ENCODE measurements at regions not wholly inside any gene's neighbourhood (a gene's known extent, or its start where the extent isn't known, plus 50 kb on each side); places are given as distances from the start of the nearest gene placed in this dataset.

DNA sequence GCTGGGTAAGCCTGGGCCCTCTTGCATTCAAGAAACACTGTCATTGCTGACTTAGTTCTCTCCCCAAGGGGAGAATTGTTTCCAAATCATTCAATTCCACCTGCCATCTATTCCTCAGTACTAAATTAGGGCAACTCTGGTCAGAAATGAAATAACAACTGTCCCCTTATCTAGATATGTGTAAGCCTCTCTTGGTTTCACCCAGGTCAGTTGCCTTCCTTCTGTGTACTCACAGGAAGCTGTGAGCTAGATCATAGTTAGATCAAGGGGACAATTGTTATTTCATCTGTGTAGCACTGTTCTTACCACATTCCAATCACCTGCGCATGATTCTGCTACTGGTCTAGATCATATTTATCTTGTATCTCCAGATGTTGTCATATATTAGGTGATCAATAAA lies 483.0 kb upstream of the SORCS1 start:
- DNase-seq = no peak

DNA sequence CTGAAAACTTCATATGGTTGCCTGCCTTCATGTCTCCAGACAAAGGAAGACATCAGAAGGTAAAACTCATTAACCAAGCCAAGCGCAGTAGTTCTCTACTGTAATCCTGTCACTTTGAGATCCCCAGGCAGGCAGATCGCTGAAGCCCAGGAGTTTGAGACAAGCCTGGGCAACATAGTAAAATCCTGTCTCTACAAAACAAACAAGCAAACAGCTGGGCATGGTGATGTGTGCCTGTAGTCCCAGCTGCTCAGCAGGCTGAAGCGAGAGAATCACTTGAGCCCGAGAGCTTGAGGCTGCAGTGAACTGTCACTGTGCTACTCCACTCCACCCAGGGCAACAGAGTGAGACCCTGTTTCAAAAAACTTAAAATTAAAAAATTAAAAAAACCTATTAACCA lies 467.4 kb upstream of the SORCS1 start:
- DNase-seq = peak in 1 of 3 experiments; percentile 1

DNA sequence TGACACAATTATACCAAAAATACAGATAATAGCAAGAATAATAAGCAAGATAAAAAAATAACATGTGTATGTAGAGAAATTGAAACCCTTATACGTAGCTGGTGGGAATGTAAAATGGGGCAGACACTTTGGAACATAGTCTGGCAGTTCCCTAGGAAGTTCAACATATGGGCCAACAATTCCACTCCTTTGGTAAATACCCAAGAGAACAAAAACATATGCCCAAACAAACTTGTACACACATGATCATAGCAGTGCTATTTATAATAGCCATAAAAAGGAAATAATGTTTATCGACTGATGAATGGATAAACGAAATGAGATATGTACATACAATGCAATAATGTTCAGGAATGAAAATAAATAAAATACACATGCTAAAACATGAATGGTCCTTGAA lies 462.4 kb upstream of the SORCS1 start:
- DNase-seq = no peak

DNA sequence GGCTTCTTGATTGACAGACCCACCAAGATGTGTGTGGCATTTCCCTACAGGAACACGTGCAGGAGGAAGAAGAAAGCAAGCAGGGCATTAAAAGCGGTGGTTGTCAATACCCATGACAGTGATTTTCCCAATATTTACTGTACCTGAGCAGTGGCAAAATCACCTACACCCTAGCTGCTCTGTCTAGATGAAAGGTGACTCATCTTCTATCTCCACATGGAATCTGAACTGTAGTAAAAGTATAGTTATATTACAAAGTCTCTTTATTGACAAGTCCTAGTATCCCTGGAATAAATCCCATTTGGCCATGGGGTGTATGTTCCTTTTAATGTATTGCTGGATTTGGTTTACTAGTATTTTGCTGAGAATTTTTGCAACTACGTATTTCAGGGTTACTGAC lies 458.8 kb upstream of the SORCS1 start:
- no peak for DNase-seq

DNA sequence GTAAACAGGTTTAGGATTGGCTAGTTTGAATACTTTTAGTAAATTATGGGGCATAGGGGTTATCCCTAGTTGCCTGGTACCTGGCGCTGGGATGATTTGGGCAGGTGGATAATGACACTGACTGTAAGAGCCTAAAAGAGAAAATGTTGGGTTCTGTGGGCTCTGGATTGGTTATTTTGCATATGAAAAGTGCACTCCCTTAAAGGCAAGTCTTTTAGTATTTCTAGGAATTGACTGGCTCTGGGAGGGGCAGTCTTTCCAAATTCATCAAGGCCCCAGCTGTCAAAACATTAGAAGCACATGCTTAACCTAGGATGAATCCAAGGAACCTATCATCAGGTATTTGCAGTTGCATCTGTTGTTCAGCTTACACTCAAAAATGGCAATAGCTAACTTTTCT lies 454.6 kb upstream of the SORCS1 start:
- DNase-seq = no peak

DNA sequence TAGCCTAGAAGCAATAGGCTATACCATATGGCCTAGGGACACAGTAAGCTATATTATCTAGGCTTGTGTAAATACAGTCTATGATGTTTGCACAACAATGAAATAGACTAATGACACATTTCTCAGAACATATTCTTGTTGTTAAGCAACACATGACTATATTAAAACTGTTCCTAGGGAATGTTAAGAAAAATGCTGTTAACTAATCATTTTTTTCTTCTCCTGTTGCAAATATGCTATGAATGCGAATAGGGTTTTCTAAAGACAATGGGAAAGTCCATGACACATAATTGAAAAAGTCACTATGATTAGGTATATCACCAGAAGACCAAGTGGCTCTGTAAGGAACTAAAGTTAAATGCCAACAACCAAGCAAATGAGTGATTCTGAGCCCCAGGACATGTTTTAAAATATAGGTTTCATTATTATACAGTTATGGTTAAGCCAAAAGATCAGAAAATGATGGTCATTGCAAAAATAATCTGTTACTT lies 454.0 kb upstream of the SORCS1 start:
- DNase-seq = no peak

DNA sequence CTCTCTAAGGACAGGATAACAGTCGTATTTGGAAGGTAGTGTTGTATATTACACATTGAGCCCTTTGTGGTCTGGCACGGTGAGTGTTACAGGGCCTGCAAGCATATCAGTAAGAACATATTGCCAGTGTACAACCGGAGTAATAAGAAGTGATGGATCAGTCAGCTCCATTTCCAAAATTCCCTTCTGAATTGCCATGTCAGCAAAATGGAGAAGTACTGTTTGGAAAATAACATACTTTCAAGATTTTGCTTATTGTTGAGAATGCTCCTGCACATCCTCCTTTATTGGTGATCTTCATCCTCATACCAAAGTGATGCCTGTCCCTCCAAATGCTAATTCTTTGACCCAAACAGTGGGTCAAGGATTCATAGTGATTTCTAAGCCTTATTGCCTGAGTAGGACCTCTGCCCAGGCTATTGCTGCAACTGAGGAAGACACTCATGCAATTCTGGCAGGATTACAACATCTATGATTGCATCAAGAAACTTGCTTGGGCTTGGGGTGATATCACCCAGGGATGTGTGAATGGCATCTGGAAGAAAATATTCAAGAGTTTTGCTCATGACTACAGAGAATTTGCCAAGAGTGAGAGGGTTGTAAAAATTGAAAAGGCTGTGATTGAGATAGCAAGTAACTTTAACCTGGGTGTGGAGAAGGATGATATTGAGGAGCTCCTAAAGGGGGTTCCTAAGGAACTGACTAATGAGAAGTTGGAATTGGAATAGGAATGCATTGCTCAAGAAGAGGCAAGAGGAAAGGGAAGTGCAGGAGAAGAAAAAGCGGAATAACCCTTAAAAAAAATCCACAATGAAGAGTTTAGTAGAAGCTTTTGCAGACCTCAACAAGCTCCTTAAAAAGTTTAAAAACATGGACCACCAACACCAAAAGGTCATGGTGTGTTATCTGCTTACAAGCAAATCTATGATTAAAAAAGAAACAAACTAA lies 452.2 kb upstream of the SORCS1 start:
- DNase-seq = no peak

DNA sequence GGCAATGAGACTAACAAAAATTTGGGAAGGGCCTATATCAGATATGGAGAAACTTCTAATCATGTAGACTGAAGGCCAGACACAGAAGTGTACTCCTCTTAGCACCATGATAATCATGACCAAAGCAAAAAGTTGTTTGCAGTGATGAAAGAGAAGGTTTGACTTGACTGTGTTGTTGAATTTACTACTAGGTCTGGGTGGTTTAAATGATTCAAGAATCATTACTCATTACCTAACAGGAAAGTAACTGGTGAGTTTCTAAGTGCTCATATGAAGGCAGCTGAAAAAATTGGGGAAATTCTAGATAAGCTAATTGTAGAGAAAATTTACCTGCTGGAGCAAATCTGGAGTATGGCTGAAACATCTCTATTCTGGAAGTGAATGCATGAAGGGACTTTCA lies 451.5 kb upstream of the SORCS1 start:
- DNase-seq = no peak

DNA sequence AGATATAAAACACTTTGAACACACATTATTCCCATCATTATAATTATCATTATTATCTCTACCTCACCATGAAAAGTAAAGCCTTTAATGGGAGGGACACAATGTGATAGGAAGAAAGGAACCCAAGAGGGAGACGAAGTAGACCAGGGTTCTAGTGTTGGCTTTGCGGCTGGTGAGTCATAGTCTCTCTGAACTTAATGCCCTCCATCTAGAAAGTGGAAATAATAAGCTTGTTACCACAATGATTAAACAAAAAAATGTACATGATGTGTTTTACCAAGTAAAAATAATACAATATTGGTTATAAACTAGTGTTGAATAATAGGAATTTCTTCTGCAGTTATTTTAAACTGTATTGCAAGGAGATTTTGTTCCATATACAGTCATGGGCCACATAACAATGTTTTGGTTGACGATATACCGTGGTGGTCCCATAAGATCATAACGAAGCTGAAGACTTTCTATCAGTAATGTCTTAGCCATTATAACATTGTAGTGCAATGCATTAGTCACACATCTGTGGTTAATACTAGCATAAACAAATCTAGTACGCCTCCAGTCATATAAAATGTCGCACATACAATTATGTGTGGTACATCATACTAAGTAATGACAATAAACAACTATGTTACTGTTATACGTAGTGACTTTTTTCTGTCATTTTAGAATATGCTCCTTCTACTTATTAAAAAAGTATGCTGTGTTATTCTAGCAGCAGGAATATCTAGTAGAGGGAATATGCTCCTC lies 450.6 kb upstream of the SORCS1 start:
- DNase-seq = peak in 2 of 3 experiments; percentile 1 to 42

DNA sequence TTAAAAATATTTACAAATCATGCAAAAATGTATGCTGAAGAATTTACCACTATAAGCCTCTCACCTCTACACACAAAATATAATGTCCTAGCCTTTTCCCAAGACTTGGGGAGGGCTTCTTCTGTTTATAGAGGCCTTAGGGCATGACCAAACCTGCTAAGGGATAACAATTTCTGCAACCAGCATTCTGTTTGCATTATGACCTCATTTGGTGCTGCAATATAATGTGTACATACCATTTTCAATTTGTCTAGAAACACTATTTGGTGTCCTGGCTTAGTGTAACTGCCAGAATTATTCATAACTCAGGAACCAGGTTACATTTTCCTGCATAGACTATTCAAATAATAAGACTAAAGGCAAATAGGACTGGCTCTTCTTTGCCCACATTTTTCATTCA lies 446.6 kb upstream of the SORCS1 start:
- DNase-seq = peak in 1 of 3 experiments; percentile 19

DNA sequence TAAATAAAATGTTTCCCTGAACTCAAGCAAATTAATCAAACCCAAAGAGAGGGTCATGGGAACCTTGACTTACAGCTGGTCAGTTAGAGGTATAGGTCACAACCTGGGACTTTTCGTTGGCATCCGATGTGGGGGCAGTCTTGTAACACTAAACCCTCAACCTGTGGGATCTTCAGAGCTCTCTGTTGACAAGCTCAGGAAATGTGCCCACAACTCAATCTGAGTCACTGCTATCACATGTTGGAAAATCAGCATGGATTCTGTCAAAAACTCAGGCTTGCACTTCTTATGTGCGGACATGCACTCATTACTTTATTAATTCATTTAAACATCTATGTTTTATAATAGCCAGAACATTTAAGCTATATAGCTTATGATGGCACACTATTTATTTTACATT lies 424.6 kb upstream of the SORCS1 start:
- DNase-seq = no peak

DNA sequence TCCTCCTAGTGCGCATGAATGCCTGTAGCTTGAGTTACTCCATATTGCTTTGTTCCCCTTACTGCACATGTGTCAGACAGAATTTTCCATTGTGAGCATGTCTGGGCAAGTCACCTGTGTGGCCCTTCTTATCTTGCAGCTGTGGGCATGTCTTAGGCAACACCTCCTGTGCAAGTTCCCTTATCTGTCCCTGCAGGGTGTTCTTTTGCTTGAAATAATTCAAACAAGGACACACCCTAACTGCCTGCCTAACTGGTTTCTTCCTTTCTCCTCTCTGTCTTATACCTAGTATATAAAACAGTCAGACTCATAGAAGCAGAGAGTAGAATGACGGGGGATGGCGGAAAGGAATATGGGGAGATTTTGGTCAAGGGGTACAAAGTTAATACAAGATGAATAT lies 421.1 kb upstream of the SORCS1 start:
- DNase-seq = no peak

DNA sequence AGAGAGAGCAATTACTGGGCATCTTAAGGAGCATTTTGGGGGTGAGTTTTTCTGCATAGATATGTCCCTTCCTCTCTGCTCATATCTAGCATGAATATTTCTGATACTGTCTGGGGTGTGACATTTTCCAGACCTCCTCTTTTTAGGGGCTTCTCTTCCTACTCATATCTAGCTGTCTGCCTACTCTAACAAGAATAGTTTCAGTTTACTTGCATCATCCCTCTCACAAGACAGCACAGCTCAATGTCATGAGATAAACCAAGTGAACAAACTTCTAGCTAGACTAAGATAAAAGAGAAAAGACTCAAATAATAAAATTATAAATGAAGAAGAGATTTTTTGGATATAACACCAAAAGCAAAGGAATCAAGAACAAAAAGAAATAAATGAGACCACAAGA lies 419.5 kb upstream of the SORCS1 start:
- no peak for DNase-seq

DNA sequence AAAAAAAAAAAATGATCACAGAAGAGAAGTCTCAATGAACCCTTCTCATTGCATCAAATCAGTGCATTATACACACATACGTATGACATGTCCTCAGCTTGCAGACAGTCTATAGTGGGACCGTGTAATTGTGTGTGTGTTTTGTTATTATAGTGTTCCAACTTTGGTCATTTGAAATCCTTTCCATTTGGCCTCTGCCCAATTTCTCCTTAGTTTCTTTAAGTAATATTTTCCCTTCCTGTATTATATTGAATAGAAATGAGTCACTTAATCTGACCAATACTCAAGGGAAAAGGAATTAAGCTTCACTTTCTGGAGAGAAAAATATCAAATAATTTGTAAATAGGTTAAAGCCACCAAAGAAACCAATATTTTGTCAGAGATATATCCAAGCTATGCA lies 415.5 kb upstream of the SORCS1 start:
- DNase-seq = no peak

DNA sequence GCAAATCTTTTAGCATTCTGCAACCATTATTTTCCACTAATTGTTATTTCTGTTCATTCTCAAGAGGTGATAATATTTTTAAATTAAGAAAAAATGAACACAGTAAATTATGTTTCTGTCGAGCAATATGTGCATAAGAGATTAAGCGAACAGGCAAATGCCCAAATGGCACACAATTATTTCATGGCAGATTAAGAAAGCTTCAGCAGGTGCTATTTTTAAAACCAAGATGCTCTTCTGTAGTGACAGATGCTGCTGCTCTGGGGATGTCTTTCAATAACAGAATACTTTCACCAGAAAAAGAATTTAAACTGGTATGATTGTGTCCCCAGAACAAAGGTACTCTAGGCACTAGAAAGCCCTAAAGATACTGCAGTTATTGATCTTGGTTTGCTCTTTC lies 412.7 kb upstream of the SORCS1 start:
- DNase-seq = no peak

DNA sequence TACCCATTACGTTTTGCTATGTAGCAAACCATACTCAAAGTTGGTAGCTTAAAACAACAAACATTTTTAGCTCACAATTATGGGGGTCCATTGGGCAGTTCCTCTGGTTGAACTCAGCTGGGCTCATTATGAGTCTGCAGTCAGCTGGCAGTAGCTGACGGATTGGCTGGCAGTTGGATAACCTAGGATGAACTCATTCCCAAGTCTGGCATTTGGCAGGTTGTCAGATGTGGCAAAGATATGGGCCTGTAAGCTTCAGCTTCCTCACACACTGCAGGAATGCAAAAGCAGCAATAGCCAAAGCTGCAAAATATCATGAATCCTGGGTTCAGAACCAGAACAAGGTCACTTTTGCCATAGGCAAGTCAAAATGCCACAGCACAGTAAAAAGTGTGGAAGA lies 412.2 kb upstream of the SORCS1 start:
- DNase-seq = no peak

DNA sequence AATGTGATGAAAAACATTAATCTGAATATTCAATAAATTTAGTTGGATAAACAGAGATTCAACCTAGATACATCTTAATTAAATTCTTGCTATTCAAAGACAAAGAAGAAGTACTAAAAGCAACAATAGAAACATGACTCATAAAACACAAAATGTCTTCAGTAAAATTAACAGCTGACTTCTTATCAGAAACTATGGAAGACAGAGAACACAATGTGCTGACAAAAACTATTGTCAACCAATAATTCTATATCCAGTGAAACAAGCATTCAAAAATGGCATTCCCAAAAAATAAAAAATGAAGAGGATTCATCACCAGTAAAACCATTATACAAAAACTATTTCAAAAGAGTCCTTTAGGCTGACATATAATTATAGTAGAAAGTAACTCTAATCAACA lies 400.5 kb upstream of the SORCS1 start:
- DNase-seq = no peak

DNA sequence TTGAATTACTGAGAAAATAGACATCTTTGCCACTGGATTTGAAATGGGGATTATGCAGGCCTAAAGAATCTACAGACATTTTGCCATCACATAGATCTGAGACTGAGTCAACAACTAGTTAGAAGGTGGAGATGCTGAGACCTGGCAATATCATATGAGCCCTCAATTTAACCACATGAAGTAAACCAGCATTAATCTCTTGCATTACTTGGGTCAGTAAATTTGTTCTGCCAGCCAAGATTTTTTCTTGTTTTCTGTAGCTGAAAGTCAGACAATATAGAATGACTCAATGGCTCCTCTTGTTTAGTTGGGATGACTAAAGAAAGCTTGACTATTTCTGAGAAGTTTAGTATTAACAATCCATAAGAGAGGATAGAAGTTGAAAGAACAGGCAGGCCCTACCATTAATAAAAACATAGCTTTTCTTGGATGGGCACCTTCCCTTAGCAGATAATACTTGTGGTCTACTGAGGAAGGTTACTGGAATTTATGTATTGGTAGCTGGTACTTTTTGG lies 396.7 kb upstream of the SORCS1 start:
- no peak for DNase-seq

DNA sequence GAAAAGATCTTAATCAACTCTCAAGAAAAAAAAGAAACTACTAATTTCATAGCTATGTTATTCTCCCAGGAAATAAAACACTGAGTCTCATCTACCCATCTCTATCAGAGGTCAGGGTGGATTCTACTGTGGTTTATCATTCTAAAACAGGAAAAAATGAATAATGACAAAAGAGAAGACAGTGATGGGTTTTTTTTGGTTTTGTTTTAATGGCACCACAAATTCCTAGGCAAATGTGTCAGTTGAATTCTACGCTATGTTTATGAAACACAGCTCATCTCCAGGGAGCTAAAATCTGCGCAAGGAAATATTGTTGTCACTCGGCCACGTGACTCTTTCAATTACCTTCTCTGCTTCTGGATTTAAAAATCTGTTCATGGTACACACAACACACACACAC lies 393.4 kb upstream of the SORCS1 start:
- DNase-seq = no peak

DNA sequence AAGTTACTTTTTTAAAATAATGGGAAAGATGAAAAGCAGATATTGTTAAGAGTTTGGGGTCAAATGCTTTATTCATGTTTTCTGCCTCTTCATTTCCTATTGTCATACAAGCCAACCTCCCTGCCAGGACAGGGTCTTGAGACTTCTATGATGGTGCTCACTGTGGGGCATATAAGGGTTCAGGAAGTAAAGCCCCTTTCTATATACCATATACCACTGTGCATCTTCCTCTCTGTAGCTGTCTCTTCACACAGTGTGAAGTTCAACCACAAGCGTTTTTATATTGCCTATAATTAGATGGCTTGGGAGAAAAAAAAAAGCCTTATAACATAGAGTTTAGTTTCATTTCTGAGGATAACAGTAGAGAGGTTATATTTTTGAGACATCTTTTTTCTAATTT lies 389.8 kb upstream of the SORCS1 start:
- no peak for DNase-seq

DNA sequence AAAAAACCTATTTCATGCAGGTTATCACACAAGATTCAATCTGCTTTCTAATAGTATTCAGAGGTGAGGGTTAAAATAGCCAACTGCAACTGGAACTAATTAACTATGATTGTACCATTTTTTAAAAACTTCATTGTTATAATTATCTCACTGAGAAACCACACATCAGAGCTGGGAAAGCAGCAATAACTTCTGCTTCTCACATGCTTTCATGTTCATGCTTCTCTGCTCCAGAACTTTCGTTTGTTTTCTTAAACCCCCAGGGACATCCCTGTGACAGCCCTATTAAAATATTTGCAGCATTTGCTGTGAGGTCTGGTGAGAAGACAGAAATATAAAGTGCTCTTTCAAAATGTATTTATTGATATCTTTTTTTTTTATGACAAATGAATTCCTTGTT lies 389.0 kb upstream of the SORCS1 start:
- DNase-seq = no peak

DNA sequence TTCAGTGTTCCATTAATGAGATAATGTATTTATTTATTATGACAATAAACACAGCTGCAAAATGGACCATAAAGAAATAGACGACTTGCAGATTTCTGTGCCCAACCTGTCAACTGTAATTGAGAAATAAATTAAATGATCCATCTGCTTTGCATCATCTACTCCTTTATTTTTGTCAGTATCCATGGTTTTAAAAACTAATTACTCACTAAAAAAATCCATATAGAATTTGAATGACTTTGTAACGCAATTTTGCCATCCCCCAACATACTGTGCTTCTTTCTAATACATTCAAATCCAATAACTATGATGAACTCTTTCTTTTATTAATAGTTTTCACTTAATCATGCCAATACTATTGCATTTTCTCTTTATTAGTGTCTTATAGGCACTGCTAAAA lies 388.5 kb upstream of the SORCS1 start:
- DNase-seq = no peak

DNA sequence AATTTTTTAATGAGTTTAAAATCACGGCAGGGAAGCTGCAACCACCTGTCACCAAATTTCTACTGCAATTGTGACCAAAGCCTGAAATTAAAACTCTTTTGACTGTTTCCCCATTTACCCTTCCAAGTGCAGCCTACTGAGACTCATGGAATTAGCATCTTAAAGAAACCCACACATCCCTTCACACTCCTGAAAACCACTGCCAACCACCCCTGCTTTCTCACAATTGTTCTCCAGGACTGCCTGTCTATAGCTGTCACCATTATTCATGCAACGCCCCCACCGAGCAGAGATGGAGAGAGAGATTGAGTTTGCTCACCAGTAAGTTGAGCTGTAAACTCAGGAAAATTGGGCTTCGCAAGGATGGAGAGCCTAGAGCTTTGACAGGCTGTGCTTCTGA lies 383.8 kb upstream of the SORCS1 start:
- DNase-seq = no peak

DNA sequence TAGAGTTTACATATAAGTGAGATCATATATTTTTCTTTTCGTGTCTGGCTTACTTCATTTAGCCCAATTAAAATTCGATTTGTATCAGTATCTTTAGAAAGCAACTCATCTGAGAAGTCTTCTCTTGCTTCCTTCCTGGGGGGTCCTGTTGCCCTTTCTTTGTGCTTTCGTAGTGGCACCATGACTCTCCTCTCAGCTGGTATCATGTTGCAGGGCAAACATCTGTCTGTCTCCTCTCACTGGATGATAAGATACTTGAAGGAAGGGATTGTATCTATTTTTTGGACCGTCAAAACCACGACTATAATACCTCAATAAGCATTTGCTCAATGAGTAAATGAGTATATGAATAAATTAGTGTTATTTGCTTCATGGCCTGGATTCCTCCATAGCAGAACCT lies 382.5 kb upstream of the SORCS1 start:
- DNase-seq = no peak

Data from NCI-H1417 (cell line).